Prostate gland (tissue), 2 donors: ENCODE measurements at regions not wholly inside any gene's neighbourhood (a gene's known extent, or its start where the extent isn't known, plus 50 kb on each side); places are given as distances from the start of the nearest gene placed in this dataset.

Experiments used
- CTCF ChIP-seq, 4 experiments: fragments of 200-600 bp in 2 of 4; fragments of 450-650 bp in 2 of 4; sonication (generic) in 2 of 4; IDR thresholded peaks; 1 replicate in 3 of 4; 2 replicates in 1 of 4; pipeline ENCODE4 v1.5.1; 2016 to 2019; ENCODE audit warnings: antibody characterized with exemption in 4 of 4, mild to moderate bottlenecking in 2 of 4, moderate library complexity in 2 of 4
- POLR2AphosphoS5 ChIP-seq: sonication (generic); formaldehyde crosslinking; IDR thresholded peaks from one replicate; pipeline ENCODE4 v1.6.1; 2017; ENCODE audit warnings: antibody characterized with exemption

- no peak for TF ChIP-seq CTCF (IDR thresholded peaks at IDR 0.05)
- TF ChIP-seq POLR2AphosphoS5 = no peak
Measured at GRCh38 chr11:122306831-122307391, 190.9 kb upstream of the BLID start.
